Calu3 (cell line): ENCODE measurements at regions not wholly inside any gene's neighbourhood (a gene's known extent, or its start where the extent isn't known, plus 50 kb on each side); places are given as distances from the start of the nearest gene placed in this dataset.
"Not testable (repeated sequence)": the region's sequence is repeated elsewhere in the genome, so short reads cannot be mapped to it uniquely, and the experiment has no call there.

ENCODE experiments used
- BruUV-seq: library from RNA; stranded (reverse); fragments of 400-500 nt; replicated peaks from 2 replicates; lab custom pipeline; 2021; lab: Mats Ljungman, UMichigan
- CTCF ChIA-PET: fragments of 300-600 bp; sonication (Branson Sonifier 250); formaldehyde crosslinking; loops from one replicate; lab custom pipeline; 2022; ENCODE audit warnings: antibody characterized with exemption; lab: Charles Lee
- DNase-seq: peaks from one replicate; pipeline ENCODE4 v3.0.0; 2022
- H3K27ac Mint-ChIP-seq: one replicate; pipeline ENCODE4 v1.8.0; 2022; ENCODE audit warnings: mixed read lengths; ENCODE audit not compliant: unreplicated experiment
- H3K27me3 Mint-ChIP-seq: one replicate; pipeline ENCODE4 v1.8.0; 2022; ENCODE audit warnings: mixed read lengths; ENCODE audit not compliant: unreplicated experiment
- H3K36me3 Mint-ChIP-seq: one replicate; pipeline ENCODE4 v1.8.0; 2022; ENCODE audit warnings: mild to moderate bottlenecking, moderate library complexity, mixed read lengths; ENCODE audit not compliant: insufficient read depth, unreplicated experiment
- H3K4me1 Mint-ChIP-seq: one replicate; pipeline ENCODE4 v1.8.0; 2022; ENCODE audit warnings: mild to moderate bottlenecking, low read depth, mixed read lengths; ENCODE audit not compliant: unreplicated experiment
- H3K4me3 Mint-ChIP-seq: one replicate; pipeline ENCODE4 v1.8.0; 2022; ENCODE audit warnings: mild to moderate bottlenecking, low read depth, moderate library complexity, mixed read lengths; ENCODE audit not compliant: unreplicated experiment
- H3K9me3 Mint-ChIP-seq: one replicate; pipeline ENCODE4 v1.8.0; 2022; ENCODE audit warnings: low read depth, mixed read lengths; ENCODE audit not compliant: unreplicated experiment
- CTCF ChIP-seq: fragments of 200-600 bp; IDR thresholded peaks from one replicate; pipeline ENCODE4 v1.8.0; 2022; ENCODE audit warnings: antibody characterized with exemption; ENCODE audit not compliant: unreplicated experiment
- intact Hi-C: fragments of 100-400 bp; cut with micrococcal nuclease; formaldehyde crosslinking; loops from one replicate; pipeline ENCODE4 v1.10.0; 2022; ENCODE audit not compliant: unreplicated experiment

GRCh38 chr22:23394525-23395326 is 185.4 kb downstream of the IGLL1 start:
- no TSS peak for BruUV-seq
- TF ChIP-seq CTCF = no peak
- Mint-ChIP-seq H3K9me3 (no peaks in the 10 kb centered on the region), H3K36me3 (no peaks in the 10 kb centered on the region), H3K4me1 (no peaks in the 10 kb centered on the region), H3K27ac (no peak overlapping the region), H3K27me3 (no peaks in the 10 kb centered on the region), H3K4me3 (no peak overlapping the region)
- intact Hi-C loops = no loop called here
- CTCF ChIA-PET = interaction anchor here (0.7 kb wide), 1 partner anchor 144 kb away, joined by 3 read pairs; no protein-coding TSS in a partner anchor
- no peak for DNase-seq

- Mint-ChIP-seq H3K4me1 (no peaks in the 10 kb centered on the region), H3K9me3 (no peaks in the 10 kb centered on the region), H3K27me3 (no peaks in the 10 kb centered on the region), H3K36me3 (no peaks in the 10 kb centered on the region), H3K4me3 (no peak overlapping the region), H3K27ac (no peak overlapping the region)
- intact Hi-C loops = no loop called here
- no peak for TF ChIP-seq CTCF
- DNase-seq = no peak
- CTCF ChIA-PET = no interaction called here
- no TSS peak for BruUV-seq
Observed at GRCh38 chr22:23393721-23394320, 186.3 kb downstream of the IGLL1 start.

GRCh38 chr22:23393199-23393598 is 186.9 kb downstream of the IGLL1 start:
- intact Hi-C loops, H3K4me3 Mint-ChIP-seq: not testable (repeated sequence)

GRCh38 chr22:23392420-23393121 is 187.5 kb downstream of the IGLL1 start:
- Mint-ChIP-seq H3K36me3 (no peaks in the 10 kb centered on the region), H3K27me3 (no peaks in the 10 kb centered on the region), H3K4me3 (no peak overlapping the region), H3K9me3 (no peaks in the 10 kb centered on the region), H3K4me1 (no peaks in the 10 kb centered on the region), H3K27ac (no peak overlapping the region)
- CTCF ChIA-PET = interaction anchor here (0.6 kb wide), 1 partner anchor 100 kb away, joined by 5 read pairs; no protein-coding TSS in a partner anchor
- intact Hi-C loops = no loop called here
- no TSS peak for BruUV-seq
- DNase-seq = no peak
- no peak for TF ChIP-seq CTCF

More at GRCh38 chr22:23393199-23393598, 186.9 kb downstream of the IGLL1 start:
- H3K9me3 Mint-ChIP-seq, H3K36me3 Mint-ChIP-seq, BruUV-seq, CTCF ChIA-PET, H3K4me1 Mint-ChIP-seq, DNase-seq, H3K27ac Mint-ChIP-seq, H3K27me3 Mint-ChIP-seq: not testable (repeated sequence)
